CD1c-positive myeloid dendritic cell (primary cell): ENCODE measurements at regions not wholly inside any gene's neighbourhood (a gene's known extent, or its start where the extent isn't known, plus 50 kb on each side); places are given as distances from the start of the nearest gene placed in this dataset.

ENCODE experiments used
- DNase-seq: peaks from one replicate; pipeline ENCODE4 v3.0.0-alpha.2; 2016; ENCODE audit errors: extremely low spot score

DNA sequence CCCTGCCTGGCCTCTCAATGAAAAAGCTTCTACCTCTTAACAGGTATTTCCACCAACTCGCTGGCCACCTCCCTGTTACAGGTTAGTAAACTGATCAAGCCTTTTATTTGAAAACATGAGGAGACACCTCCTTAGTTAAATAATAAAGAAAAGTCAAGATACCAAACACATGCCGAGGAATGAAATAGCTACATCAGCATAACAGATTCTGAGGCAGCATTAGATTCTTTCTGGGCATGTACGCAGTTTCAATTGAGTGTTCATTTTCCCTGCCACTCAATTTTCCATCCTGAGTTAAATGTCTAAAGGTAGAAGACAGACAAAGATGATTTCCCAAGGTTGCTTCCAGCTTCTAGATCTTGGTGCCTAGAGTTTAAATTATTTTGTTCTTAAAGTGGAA lies 250.5 kb upstream of the LRTM1 start:
- DNase-seq = no peak

DNA sequence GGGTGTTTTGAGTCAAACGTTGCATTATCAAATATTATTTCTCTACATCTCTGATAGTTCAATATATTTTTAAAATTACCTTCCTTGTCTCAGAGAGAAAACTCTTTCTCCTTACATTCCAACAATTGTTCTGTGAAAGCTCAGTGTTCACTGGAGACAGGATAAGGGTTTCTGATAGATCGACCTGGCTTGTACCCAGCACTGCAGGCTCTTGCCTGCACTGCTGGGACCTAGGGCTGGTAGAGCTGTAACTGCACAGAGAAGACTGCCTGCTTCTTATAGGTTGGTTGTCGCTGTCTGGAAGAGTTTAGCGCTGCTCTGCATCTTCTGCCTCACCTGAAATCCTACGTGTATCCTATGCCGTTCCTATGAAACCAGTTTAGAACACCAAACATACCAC lies 249.9 kb upstream of the LRTM1 start:
- DNase-seq = no peak

GRCh38 chr3:55175423-55175822 lies 247.6 kb upstream of the LRTM1 start:
- no peak for DNase-seq

DNA sequence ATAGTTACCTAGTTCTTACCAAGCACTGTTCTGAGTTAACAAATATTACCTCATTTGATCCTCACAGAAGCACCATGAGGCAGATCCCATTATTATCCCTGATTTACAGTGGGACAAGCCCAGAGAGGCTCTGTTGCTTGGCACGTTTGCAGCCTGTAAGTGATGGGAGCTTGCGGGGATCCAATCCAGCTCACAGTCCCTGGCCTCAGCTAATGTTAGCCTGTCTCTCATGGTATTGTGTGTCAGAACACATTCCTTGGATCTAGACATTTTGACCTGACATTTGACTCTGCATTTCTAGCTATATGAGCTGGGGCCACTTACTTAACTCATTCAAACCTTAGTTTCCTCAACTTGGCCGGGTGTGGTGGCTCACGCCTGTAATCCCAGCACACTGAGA lies 246.9 kb upstream of the LRTM1 start:
- DNase-seq = no peak

DNA sequence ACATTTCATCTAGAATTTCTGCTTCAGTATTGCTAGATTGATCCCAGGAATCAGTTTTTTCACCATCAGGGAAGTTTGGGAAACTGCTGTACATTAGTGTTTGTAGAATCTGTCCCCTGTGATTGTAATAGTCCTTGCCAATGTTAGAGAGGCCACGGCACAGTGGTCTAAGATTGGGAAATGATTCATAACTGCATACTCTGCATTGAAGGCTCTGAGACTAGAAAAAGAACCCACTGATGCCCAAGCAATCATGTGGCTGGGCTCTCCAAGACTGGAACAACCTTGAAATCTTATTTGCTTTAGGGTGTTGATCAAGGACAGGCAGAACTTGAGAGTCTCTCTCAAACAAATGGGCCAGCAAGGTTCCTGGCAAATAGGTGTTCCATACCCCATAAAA lies 245.6 kb upstream of the LRTM1 start:
- DNase-seq = no peak

GRCh38 chr3:55172913-55173312 lies 245.1 kb upstream of the LRTM1 start:
- DNase-seq = no peak

- DNase-seq = no peak
These were observed 242.6 kb upstream of the LRTM1 start for GRCh38 chr3:55170444-55170843.

DNA sequence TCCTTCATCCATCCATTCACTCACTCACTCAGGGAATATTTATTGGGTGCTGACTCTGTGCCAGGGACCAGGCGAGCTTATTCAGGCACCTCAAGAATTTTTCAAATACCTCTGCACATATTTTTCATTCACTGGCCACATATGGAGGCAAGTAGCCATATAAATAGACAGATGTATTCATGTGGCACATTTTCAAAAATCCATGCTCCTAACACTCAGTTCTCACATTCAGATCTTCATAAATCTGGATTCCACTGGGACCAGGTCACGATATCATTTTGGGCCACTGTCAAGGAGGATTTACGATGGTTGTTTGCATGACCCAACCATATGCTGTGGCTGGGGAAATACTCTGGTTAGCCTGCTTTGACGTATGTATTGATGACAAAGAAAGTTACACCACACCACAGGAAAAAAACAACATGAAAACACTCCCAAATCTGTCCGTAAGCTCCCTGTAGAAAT lies 241.8 kb upstream of the LRTM1 start:
- DNase-seq = no peak

- no peak for DNase-seq
These were observed 241.3 kb upstream of the LRTM1 start for GRCh38 chr3:55169161-55169560.

DNA sequence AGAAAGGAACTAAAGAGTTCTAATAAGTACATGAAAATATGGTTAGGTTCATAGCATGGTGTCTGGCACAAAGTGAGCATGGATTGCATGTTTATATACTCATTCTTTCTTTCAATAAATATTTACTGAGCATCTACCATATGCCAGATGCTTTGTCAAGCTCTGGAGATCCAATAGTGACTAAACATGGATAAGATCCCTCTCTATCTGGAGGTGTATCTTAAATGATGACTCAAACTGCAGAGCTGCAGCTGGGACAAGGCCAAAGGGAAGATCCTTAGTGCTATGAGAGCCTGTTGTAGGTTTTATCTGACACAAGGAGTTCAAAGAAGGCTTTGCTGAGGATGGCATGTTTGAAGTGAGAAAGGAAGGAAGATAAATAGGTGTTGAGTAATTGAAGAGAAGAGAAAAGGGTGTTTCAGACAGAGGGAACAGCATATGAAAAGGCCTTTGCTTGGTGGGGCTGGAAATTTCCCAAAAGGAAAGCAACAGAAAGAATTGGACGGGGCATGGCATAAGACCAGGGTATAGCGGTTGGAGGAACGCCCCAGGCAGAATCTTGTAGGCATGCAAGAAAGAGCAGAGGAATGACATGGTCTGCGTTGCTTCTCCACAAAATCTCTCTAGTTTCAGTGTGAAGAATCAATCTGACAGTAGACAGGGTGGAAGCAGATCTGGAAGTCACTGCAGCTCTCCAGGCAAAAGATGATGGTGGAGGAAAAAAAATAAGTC lies 239.9 kb upstream of the LRTM1 start:
- no peak for DNase-seq

DNA sequence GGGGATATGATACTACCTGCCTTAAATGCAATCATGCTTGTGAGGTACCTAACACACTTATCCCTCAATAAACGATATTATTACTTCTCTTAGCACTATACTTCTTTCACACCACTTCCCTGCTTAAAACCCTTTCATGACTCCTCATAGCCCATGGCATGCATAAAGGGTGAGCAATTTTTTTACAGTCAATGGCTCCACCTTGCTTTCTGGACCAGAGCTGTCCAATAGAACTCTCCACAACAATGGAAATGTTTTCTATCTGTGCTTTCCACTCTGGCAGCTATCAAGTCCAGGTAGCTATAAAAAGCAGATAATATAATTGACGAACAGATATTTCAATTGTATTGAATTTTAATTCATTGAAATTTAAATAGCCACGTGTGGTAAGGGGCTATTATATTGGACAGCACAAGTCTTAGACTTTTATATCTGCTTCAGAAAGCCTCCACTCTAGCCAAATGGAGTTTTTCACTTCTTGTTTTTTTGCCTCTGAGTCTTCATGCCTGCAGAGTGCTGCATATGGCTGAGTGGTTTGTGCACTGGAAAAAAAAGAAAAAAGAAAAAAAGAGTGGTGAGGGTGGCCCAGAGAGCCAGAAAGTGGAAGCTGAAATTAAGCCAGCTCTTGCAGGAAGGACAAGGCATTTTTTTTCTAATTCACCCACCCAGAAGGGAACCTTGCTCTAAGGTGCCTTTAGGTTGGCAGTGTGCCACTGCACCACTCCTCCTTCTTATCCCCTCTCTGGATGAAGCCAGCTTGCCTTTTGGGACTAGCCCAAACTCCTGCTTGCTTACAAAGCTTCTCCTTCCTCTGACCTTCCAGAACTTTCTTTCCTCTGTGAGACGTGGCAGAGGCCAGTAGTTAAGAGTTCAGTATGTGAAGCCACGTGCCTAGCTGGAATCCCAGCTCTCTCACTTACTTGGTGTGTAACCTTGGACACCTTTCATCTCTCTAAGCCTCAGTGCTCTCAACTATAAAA lies 239.0 kb upstream of the LRTM1 start:
- DNase-seq = no peak

DNA sequence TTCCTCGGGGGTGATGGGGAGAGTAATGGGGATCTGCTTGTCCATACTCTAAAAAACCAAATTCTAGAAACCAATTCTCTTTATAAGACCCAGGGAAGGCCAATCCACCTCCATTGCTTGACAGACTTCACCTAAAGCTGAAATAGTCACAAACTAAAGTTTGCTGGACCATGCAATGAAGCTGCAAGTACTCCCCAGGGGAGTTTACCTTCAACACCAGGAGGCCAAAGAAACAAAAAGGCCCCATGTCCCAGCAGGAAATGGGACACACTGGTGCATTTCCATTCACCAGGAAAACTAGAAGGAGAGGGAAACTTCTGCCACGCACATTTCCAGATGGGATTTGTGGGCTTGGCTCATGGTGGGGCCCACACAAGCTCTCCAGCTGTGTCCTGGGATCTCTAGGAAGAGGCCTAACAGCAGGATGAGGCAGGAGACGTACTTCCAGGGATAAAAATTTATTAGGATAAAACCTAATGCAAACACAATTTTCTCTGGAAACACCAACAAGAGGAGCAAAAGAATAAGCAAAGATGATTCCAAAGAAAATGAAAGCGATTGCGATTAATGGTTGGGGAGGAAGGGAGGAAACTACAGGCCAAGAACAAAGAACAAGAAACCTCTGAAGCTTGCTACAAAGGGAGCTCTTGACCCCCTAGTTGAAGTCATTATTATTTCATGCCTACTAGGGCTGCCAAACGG lies 238.0 kb upstream of the LRTM1 start:
- no peak for DNase-seq

GRCh38 chr3:55165278-55165677 lies 237.4 kb upstream of the LRTM1 start:
- no peak for DNase-seq

DNA sequence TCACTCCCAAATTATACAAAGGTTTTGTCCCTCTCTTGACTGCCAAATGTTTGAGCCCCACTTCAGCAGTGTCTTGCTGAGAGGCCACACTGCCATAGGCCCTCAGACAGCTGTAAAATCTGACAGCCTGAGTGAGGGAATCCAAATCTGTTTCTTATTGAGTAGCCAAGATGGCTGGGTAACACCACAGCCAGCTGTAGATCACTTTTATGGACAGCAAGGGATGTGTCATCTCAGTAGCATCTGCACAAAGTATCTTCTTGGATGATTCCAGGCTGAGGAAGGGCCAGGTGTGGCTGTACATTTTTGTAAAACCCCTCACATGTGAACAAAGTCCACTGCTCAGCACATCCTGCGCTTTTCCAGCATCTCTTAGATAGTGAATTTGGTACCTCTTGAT lies 237.0 kb upstream of the LRTM1 start:
- no peak for DNase-seq

- DNase-seq = no peak
These were observed 236.3 kb upstream of the LRTM1 start for GRCh38 chr3:55164191-55164590.

DNA sequence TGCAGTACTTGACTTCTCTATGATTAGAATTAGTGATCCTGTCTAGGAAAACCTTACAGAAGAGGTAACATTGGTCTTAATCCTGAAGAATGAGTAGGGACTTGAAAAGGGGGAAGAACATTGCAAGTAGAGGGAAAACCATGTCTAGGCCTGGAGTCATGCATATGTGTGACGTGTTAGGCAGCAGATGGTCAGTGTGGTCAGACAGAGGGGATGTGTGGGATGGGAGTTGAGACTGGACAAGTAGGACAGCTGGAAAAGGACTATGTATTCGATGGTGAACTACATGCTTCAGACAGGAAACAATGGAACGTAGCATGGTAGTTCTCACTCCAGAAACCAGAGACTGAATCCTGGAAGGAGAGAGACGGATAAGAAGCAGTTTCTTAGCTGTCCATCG lies 235.6 kb upstream of the LRTM1 start:
- no peak for DNase-seq

GRCh38 chr3:55162031-55162795 lies 234.4 kb upstream of the LRTM1 start:
- no peak for DNase-seq

DNA sequence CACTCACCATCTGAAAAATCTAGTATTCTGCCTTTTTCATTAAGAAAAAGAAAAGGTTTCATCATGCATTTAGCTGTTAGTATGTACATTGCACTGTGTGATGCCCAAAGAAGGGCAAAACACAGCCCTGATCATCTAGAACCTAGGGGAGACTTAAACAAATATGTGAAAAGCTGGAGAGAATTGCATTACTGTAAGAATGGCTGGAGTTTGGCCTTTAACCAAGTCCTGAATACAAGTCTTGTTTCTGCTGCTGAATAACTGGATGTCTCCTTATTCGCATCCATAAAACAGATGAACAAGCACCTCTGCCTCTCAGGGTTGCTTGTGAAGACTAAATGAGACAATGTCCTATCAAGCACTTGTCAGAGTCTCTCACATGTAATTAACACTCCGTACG lies 233.4 kb upstream of the LRTM1 start:
- DNase-seq = no peak

DNA sequence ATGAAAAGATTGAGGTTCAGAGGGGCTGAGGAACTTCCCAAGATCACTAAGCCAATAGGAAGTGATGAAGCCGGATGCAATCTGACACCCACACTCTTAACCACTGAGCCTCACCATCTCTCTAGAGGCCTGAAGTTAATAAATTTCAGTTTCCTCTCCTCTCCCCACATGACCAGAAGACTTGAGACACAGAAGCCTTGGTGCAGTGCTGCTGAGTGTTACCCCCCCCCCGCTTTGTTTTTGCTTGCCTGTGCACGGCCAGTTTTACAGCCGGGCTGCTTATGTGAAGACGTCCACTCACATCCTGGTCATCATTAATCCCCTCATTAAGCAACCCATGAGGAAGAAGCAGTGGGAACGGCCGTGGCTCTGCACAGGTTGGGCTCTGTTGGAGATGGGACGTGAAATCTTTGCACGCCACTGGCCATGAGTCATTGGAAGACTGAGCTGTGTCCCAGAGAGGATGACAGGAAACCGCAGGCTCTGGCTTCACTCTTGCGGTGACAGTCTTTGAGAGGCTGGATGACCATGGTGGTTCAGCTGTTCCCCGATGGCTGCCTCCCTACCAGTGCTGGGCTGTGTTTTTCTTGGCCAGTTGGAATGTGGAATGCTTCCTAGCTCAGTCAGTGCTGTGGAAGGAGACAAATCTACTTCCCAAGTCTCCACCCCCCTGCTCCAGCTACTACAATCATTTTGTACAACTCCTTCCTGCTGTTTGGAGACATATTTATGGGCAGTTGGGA lies 232.6 kb upstream of the LRTM1 start:
- DNase-seq = peak; percentile 3

- no peak for DNase-seq
These were observed 231.9 kb upstream of the LRTM1 start for GRCh38 chr3:55159711-55160110.

- no peak for DNase-seq
These were observed 231.2 kb upstream of the LRTM1 start for GRCh38 chr3:55159016-55159415.
